ENCODE measurements at regions not wholly inside any gene's neighbourhood (a gene's known extent, or its start where the extent isn't known, plus 50 kb on each side); places are given as distances from the start of the nearest gene placed in this dataset.

- no peak for DNase-seq
Observed at GRCh38 chr3:153078826-153079225, 83.2 kb upstream of the RAP2B start.

- no peak for DNase-seq
Observed at GRCh38 chr3:153079386-153079785, 82.6 kb upstream of the RAP2B start.

GRCh38 chr3:153080778-153081240 lies 81.2 kb upstream of the RAP2B start:
- DNase-seq, result no peak

GRCh38 chr3:153084431-153084830 lies 77.6 kb upstream of the RAP2B start:
- no peak for DNase-seq

- no peak for DNase-seq
Observed at GRCh38 chr3:153087595-153088566, 74.1 kb upstream of the RAP2B start.

- no peak for DNase-seq
Observed at GRCh38 chr3:153089620-153090019, 72.4 kb upstream of the RAP2B start.

- peak; percentile 25 for DNase-seq
Observed at GRCh38 chr3:153090973-153091372, 71.1 kb upstream of the RAP2B start.

- no peak for DNase-seq
Observed at GRCh38 chr3:153093629-153094028, 68.4 kb upstream of the RAP2B start.

GRCh38 chr3:153094386-153094785 lies 67.6 kb upstream of the RAP2B start:
- DNase-seq, result no peak

- no peak for DNase-seq
Observed at GRCh38 chr3:153095441-153095840, 66.6 kb upstream of the RAP2B start.

GRCh38 chr3:153096731-153097131 lies 65.3 kb upstream of the RAP2B start:
- no peak for DNase-seq

- no peak for DNase-seq
Observed at GRCh38 chr3:153097213-153097612, 64.8 kb upstream of the RAP2B start.

- no peak for DNase-seq
Observed at GRCh38 chr3:153099131-153099530, 62.9 kb upstream of the RAP2B start.

- no peak for DNase-seq
Observed at GRCh38 chr3:153103406-153103945, 58.5 kb upstream of the RAP2B start.

- no peak for DNase-seq
Observed at GRCh38 chr3:153110041-153110440, 52.0 kb upstream of the RAP2B start.

- DNase-seq, result no peak
Observed at GRCh38 chr3:153111016-153111415, 51.0 kb upstream of the RAP2B start.

Data from CD4-positive, alpha-beta T cell treated with Interleukin-17A for 1 hour (primary cell).